ENCODE measurements at regions not wholly inside any gene's neighbourhood (a gene's known extent, or its start where the extent isn't known, plus 50 kb on each side); places are given as distances from the start of the nearest gene placed in this dataset.
"Not testable (repeated sequence)": the region's sequence is repeated elsewhere in the genome, so short reads cannot be mapped to it uniquely, and the experiment has no call there.

- intact Hi-C loops (cut with DNase I); ATAC-seq; DNase-seq (ENCODE audit: low spot score): not testable (repeated sequence)
Observed at GRCh38 chr11:26940501-26940900, 53.4 kb upstream of the FIBIN start.

GRCh38 chr11:26942356-26942755, 51.6 kb upstream of the FIBIN start:
- no peak for ATAC-seq
- DNase-seq (ENCODE audit: low spot score) = no peak
- intact Hi-C loops (cut with DNase I) = no loop called here

DNA sequence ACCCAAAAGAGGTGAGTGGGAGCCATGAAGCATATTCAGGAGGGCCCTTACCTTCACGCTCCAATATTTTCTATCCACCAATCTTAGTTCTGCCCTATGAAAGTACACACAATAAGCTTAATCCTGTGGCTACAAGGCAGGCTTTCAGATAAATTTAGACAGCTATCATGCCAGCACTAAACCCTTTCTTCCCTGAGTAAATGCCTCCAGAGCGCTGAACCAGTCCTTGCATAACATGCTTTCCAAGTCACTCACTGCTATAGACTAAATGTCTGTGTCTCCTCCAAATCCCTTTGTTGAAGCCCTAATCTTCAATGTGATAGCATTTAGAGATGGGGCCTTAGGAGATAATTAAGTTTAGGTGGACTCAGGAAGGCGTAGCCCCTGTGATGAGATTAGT, 50.3 kb upstream of the FIBIN start:
- intact Hi-C loops (cut with DNase I) = no loop called here
- DNase-seq (ENCODE audit: low spot score) = no peak

More for the DNA sequence above, 50.3 kb upstream of the FIBIN start:
- no peak for ATAC-seq

Measured in sciatic nerve (tissue), 2 donors.